ENCODE measurements at regions not wholly inside any gene's neighbourhood (a gene's known extent, or its start where the extent isn't known, plus 50 kb on each side); places are given as distances from the start of the nearest gene placed in this dataset.

GRCh38 chr2:235303499-235304291 is 190.1 kb upstream of the AGAP1 start:
- Histone ChIP-seq H3K36me3 (ENCODE audit: control insufficient read depth in 3 of 3, insufficient read depth in 2 of 3, low read depth in 1 of 3, low read length in 3 of 3) (no peaks in the 10 kb centered on the region), H3K4me1 (ENCODE audit: control insufficient read depth in 3 of 3, insufficient read depth in 2 of 3, low read depth in 1 of 3, low read length in 2 of 3) (no peaks in the 10 kb centered on the region), H3K27ac (ENCODE audit: low read depth in 1 of 3, low read length in 2 of 3) (no peak overlapping the region), H3K4me3 (ENCODE audit: low read depth in 1 of 3, low read length in 3 of 3) (no peak overlapping the region), H3K27me3 (ENCODE audit: control insufficient read depth in 3 of 3, insufficient read depth in 3 of 3, low read length in 3 of 3) (peaks cover 0 to 6% (median 2%) of the 10 kb centered on the region in 3 donors), H3K9me3 (ENCODE audit: control insufficient read depth in 2 of 2, insufficient read depth in 1 of 2, low read depth in 1 of 2, low read length in 1 of 2) (no peaks in the 10 kb centered on the region)
- FAIRE-seq (no peak), DNase-seq (no peak)
- whole genome bisulfite sequencing, 3 donors: 78 to 82% (median 82%) methylated on average over 18 of the region's 18 CpGs

- Histone ChIP-seq H3K9me3 (ENCODE audit: control insufficient read depth in 2 of 2, insufficient read depth in 1 of 2, low read depth in 1 of 2, low read length in 1 of 2) (no peaks in the 10 kb centered on the region), H3K4me1 (ENCODE audit: control insufficient read depth in 3 of 3, insufficient read depth in 2 of 3, low read depth in 1 of 3, low read length in 2 of 3) (no peaks in the 10 kb centered on the region), H3K27me3 (ENCODE audit: control insufficient read depth in 3 of 3, insufficient read depth in 3 of 3, low read length in 3 of 3) (peaks cover 0 to 6% (median 0%) of the 10 kb centered on the region in 3 donors), H3K27ac (ENCODE audit: low read depth in 1 of 3, low read length in 2 of 3) (no peak overlapping the region), H3K36me3 (ENCODE audit: control insufficient read depth in 3 of 3, insufficient read depth in 2 of 3, low read depth in 1 of 3, low read length in 3 of 3) (no peaks in the 10 kb centered on the region), H3K4me3 (ENCODE audit: low read depth in 1 of 3, low read length in 3 of 3) (no peak overlapping the region)
- no peak for DNase-seq
- WGBS, 3 donors: 82 to 88% (median 86%) methylated on average over 6 of the region's 6 CpGs
- no peak for FAIRE-seq
Measured at GRCh38 chr2:235305678-235306077, 188.2 kb upstream of the AGAP1 start.

- H3K4me1 ChIP-seq (ENCODE audit: control insufficient read depth in 3 of 3, insufficient read depth in 2 of 3, low read depth in 1 of 3, low read length in 2 of 3): no peaks in the 10 kb centered on the region
- no peaks in the 10 kb centered on the region for H3K9me3 ChIP-seq (ENCODE audit: control insufficient read depth in 2 of 2, insufficient read depth in 1 of 2, low read depth in 1 of 2, low read length in 1 of 2)
- no peak overlapping the region for H3K27ac ChIP-seq (ENCODE audit: low read depth in 1 of 3, low read length in 2 of 3)
- H3K27me3 ChIP-seq (ENCODE audit: control insufficient read depth in 3 of 3, insufficient read depth in 3 of 3, low read length in 3 of 3): no peaks in the 10 kb centered on the region
- 93 to 94% (median 93%) methylated on average over 4 of the region's 4 CpGs for WGBS, 3 donors
- DNase-seq (no peak), FAIRE-seq (no peak)
- H3K36me3 ChIP-seq (ENCODE audit: control insufficient read depth in 3 of 3, insufficient read depth in 2 of 3, low read depth in 1 of 3, low read length in 3 of 3): no peaks in the 10 kb centered on the region
- H3K4me3 ChIP-seq (ENCODE audit: low read depth in 1 of 3, low read length in 3 of 3): no peak overlapping the region
Measured at GRCh38 chr2:235311044-235311443, 182.8 kb upstream of the AGAP1 start.

DNA sequence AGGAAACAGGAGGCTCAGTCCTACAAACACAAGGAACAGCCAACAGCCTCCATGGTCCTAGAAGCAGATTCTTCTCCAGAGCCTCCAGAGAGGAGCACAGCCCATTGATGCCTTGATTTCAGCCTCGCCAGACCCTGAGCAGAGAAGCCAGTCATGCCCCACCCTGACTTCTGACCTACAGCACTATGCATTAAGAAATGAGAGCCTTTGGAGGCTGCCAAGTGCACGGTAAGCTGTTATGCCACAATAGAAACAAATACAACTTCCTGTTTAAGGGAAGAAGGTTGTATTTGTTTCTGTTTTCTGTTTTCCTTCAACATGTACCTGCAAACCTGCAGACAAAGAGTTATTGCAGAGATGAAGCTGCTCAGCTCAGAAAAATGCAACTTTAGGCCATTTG is 181.3 kb upstream of the AGAP1 start:
- DNase-seq: no peak

DNA sequence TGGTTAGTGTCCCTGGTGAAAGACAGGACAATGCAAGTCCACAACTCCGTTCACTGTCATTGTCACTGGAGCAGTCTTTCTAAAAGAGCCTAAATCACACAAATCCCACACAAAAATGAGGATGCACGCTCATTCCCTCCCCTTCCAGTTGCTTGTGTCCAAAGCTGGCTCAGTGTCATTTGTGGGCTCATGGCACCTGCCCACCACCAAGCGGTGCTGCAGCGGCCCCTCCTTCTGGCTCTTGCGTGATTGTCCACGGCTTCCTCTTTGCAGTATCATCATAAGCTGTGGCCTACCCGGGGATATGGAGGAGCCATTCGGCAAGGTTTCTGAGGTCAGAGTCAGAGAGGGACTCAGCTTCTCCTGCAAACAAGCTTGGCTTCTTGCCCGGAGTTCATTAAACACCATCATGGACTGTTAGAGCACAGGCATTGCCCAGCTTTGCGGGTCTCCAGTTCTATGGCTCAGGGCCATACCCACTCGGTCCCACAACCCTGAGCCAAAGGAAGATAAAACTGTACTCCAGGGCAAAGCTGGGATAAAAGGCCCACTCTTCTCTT is 179.4 kb upstream of the AGAP1 start:
- Histone ChIP-seq H3K27ac (ENCODE audit: low read depth in 1 of 3, low read length in 2 of 3) (no peak overlapping the region), H3K9me3 (ENCODE audit: control insufficient read depth in 2 of 2, insufficient read depth in 1 of 2, low read depth in 1 of 2, low read length in 1 of 2) (no peaks in the 10 kb centered on the region), H3K36me3 (ENCODE audit: control insufficient read depth in 3 of 3, insufficient read depth in 2 of 3, low read depth in 1 of 3, low read length in 3 of 3) (no peaks in the 10 kb centered on the region), H3K4me3 (ENCODE audit: low read depth in 1 of 3, low read length in 3 of 3) (no peak overlapping the region), H3K4me1 (ENCODE audit: control insufficient read depth in 3 of 3, insufficient read depth in 2 of 3, low read depth in 1 of 3, low read length in 2 of 3) (no peaks in the 10 kb centered on the region), H3K27me3 (ENCODE audit: control insufficient read depth in 3 of 3, insufficient read depth in 3 of 3, low read length in 3 of 3) (no peaks in the 10 kb centered on the region)
- DNase-seq (no peak), FAIRE-seq (no peak)
- 64 to 76% (median 68%) methylated on average over 11 of the region's 11 CpGs for WGBS, 3 donors

More for the DNA sequence above, 181.3 kb upstream of the AGAP1 start:
- 28 to 41% (median 30%) methylated on average over 2 of the region's 2 CpGs for WGBS, 3 donors
- no peaks in the 10 kb centered on the region for H3K36me3 ChIP-seq (ENCODE audit: control insufficient read depth in 3 of 3, insufficient read depth in 2 of 3, low read depth in 1 of 3, low read length in 3 of 3)
- no peaks in the 10 kb centered on the region for H3K4me1 ChIP-seq (ENCODE audit: control insufficient read depth in 3 of 3, insufficient read depth in 2 of 3, low read depth in 1 of 3, low read length in 2 of 3)
- H3K4me3 ChIP-seq (ENCODE audit: low read depth in 1 of 3, low read length in 3 of 3): no peak overlapping the region
- H3K9me3 ChIP-seq (ENCODE audit: control insufficient read depth in 2 of 2, insufficient read depth in 1 of 2, low read depth in 1 of 2, low read length in 1 of 2): no peaks in the 10 kb centered on the region
- no peak for FAIRE-seq
- H3K27ac ChIP-seq (ENCODE audit: low read depth in 1 of 3, low read length in 2 of 3): no peak overlapping the region
- no peaks in the 10 kb centered on the region for H3K27me3 ChIP-seq (ENCODE audit: control insufficient read depth in 3 of 3, insufficient read depth in 3 of 3, low read length in 3 of 3)

- 18 to 56% (median 34%) methylated on average over 4 of the region's 4 CpGs for WGBS, 3 donors
- DNase-seq (peak; percentile 17 to 20), FAIRE-seq (no peak)
Measured at GRCh38 chr2:235319095-235319494, 174.7 kb upstream of the AGAP1 start.

GRCh38 chr2:235320326-235320725 is 173.5 kb upstream of the AGAP1 start:
- Histone ChIP-seq H3K9me3 (ENCODE audit: control insufficient read depth in 2 of 2, insufficient read depth in 1 of 2, low read depth in 1 of 2, low read length in 1 of 2) (no peaks in the 10 kb centered on the region), H3K4me3 (ENCODE audit: low read depth in 1 of 3, low read length in 3 of 3) (no peak overlapping the region), H3K27ac (ENCODE audit: low read depth in 1 of 3, low read length in 2 of 3) (no peak overlapping the region), H3K27me3 (ENCODE audit: control insufficient read depth in 3 of 3, insufficient read depth in 3 of 3, low read length in 3 of 3) (peaks cover 0 to 6% (median 0%) of the 10 kb centered on the region in 3 donors), H3K36me3 (ENCODE audit: control insufficient read depth in 3 of 3, insufficient read depth in 2 of 3, low read depth in 1 of 3, low read length in 3 of 3) (no peaks in the 10 kb centered on the region), H3K4me1 (ENCODE audit: control insufficient read depth in 3 of 3, insufficient read depth in 2 of 3, low read depth in 1 of 3, low read length in 2 of 3) (no peaks in the 10 kb centered on the region)
- WGBS, 3 donors: 90 to 94% (median 92%) methylated on average over 9 of the region's 9 CpGs
- FAIRE-seq (no peak), DNase-seq (no peak)

More at GRCh38 chr2:235319095-235319494, 174.7 kb upstream of the AGAP1 start:
- Histone ChIP-seq H3K9me3 (ENCODE audit: control insufficient read depth in 2 of 2, insufficient read depth in 1 of 2, low read depth in 1 of 2, low read length in 1 of 2) (no peaks in the 10 kb centered on the region), H3K27ac (ENCODE audit: low read depth in 1 of 3, low read length in 2 of 3) (no peak overlapping the region), H3K27me3 (ENCODE audit: control insufficient read depth in 3 of 3, insufficient read depth in 3 of 3, low read length in 3 of 3) (no peaks in the 10 kb centered on the region), H3K36me3 (ENCODE audit: control insufficient read depth in 3 of 3, insufficient read depth in 2 of 3, low read depth in 1 of 3, low read length in 3 of 3) (no peaks in the 10 kb centered on the region), H3K4me3 (ENCODE audit: low read depth in 1 of 3, low read length in 3 of 3) (no peak overlapping the region), H3K4me1 (ENCODE audit: control insufficient read depth in 3 of 3, insufficient read depth in 2 of 3, low read depth in 1 of 3, low read length in 2 of 3) (no peaks in the 10 kb centered on the region)

DNA sequence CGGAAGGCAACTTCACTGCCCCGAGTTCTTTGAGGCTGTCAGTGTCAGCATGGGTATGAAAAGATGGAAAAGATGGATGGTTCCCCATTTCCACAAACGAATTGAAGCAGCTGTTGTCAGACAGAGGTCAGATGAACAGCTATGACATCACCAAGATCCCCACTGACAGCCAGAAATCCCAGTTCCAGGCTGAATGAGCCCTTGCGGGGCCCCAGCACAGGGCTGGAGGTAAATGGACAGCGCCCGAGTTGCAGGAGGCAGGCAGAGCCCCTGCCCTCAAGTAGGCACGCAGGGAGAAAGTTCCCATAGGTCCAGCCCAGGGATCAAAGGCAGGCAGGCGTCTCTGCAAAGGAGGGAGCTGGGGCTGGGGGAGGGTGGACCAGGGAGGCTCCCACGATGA is 169.5 kb upstream of the AGAP1 start:
- FAIRE-seq: no peak
- no peak overlapping the region for H3K4me3 ChIP-seq (ENCODE audit: low read depth in 1 of 3, low read length in 3 of 3)

More for the DNA sequence above, 169.5 kb upstream of the AGAP1 start:
- H3K27ac ChIP-seq (ENCODE audit: low read depth in 1 of 3, low read length in 2 of 3): no peak overlapping the region
- H3K4me1 ChIP-seq (ENCODE audit: control insufficient read depth in 3 of 3, insufficient read depth in 2 of 3, low read depth in 1 of 3, low read length in 2 of 3): no peaks in the 10 kb centered on the region
- 22 to 33% (median 26%) methylated on average over 9 of the region's 9 CpGs for WGBS, 3 donors
- no peaks in the 10 kb centered on the region for H3K36me3 ChIP-seq (ENCODE audit: control insufficient read depth in 3 of 3, insufficient read depth in 2 of 3, low read depth in 1 of 3, low read length in 3 of 3)
- peak in 1 of 2 donors; percentile 6 for DNase-seq
- H3K27me3 ChIP-seq (ENCODE audit: control insufficient read depth in 3 of 3, insufficient read depth in 3 of 3, low read length in 3 of 3): peaks cover 0 to 9% (median 0%) of the 10 kb centered on the region in 3 donors
- H3K9me3 ChIP-seq (ENCODE audit: control insufficient read depth in 2 of 2, insufficient read depth in 1 of 2, low read depth in 1 of 2, low read length in 1 of 2): no peaks in the 10 kb centered on the region
